ENCODE measurements at regions not wholly inside any gene's neighbourhood (a gene's known extent, or its start where the extent isn't known, plus 50 kb on each side); places are given as distances from the start of the nearest gene placed in this dataset.

- no peak for DNase-seq (ENCODE audit: low spot score)
- Histone ChIP-seq H2AFZ (replicated peaks) (no peak overlapping the region), H3K9me3 (ENCODE audit: low read depth) (no peaks in the 10 kb centered on the region), H3F3A (ENCODE audit: low read depth) (no peaks in the 10 kb centered on the region), H3K4me3 (no peak overlapping the region), H3K4me2 (no peak overlapping the region), H3K9ac (no peak overlapping the region), H3K4me1 (no peaks in the 10 kb centered on the region), H3K27me3 (peaks cover 11% of the 10 kb centered on the region), H3K27ac (no peak overlapping the region), H4K20me1 (ENCODE audit: low read depth) (no peaks in the 10 kb centered on the region), H3K79me2 (ENCODE audit: low read depth) (no peaks in the 10 kb centered on the region), H3K36me3 (no peaks in the 10 kb centered on the region)
- H3K27me3 Mint-ChIP-seq (ENCODE audit: insufficient read depth, low read depth) = no peaks in the 10 kb centered on the region
- H3K36me3 Mint-ChIP-seq = no peaks in the 10 kb centered on the region
- no peaks in the 10 kb centered on the region for H3K9me3 Mint-ChIP-seq
- no peak overlapping the region for H3K27ac Mint-ChIP-seq
- H3K4me3 Mint-ChIP-seq = no peak overlapping the region
- no peaks in the 10 kb centered on the region for H3K4me1 Mint-ChIP-seq
- TF ChIP-seq, protein P1, sequence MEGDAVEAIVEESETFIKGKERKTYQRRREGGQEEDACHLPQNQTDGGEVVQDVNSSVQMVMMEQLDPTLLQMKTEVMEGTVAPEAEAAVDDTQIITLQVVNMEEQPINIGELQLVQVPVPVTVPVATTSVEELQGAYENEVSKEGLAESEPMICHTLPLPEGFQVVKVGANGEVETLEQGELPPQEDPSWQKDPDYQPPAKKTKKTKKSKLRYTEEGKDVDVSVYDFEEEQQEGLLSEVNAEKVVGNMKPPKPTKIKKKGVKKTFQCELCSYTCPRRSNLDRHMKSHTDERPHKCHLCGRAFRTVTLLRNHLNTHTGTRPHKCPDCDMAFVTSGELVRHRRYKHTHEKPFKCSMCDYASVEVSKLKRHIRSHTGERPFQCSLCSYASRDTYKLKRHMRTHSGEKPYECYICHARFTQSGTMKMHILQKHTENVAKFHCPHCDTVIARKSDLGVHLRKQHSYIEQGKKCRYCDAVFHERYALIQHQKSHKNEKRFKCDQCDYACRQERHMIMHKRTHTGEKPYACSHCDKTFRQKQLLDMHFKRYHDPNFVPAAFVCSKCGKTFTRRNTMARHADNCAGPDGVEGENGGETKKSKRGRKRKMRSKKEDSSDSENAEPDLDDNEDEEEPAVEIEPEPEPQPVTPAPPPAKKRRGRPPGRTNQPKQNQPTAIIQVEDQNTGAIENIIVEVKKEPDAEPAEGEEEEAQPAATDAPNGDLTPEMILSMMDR (IDR thresholded peaks at IDR 0.05) = no peak
- no peak for TF ChIP-seq EZH2 (IDR thresholded peaks at IDR 0.05)
- no peak for TF ChIP-seq EZH2phosphoT487 (IDR thresholded peaks at IDR 0.05)
Observed at GRCh38 chr3:159139326-159139725, 337.5 kb downstream of the MFSD1 start.

- peaks cover 2% of the 10 kb centered on the region for H3K27me3 Mint-ChIP-seq (ENCODE audit: insufficient read depth, low read depth)
- no peaks in the 10 kb centered on the region for H3K79me2 ChIP-seq (ENCODE audit: low read depth)
- peaks cover 60% of the 10 kb centered on the region for H3K27me3 ChIP-seq
- H3K36me3 Mint-ChIP-seq = no peaks in the 10 kb centered on the region
- H3K4me3 ChIP-seq = no peak overlapping the region
- H3K9me3 ChIP-seq (ENCODE audit: low read depth) = no peaks in the 10 kb centered on the region
- no peaks in the 10 kb centered on the region for H3K9me3 Mint-ChIP-seq
- no peaks in the 10 kb centered on the region for H3K36me3 ChIP-seq
- DNase-seq (ENCODE audit: low spot score) = no peak
- no peak overlapping the region for H3K27ac Mint-ChIP-seq
- TF ChIP-seq EZH2 (IDR thresholded peaks at IDR 0.05) (no peak), EZH2phosphoT487 (IDR thresholded peaks at IDR 0.05) (no peak)
- TF ChIP-seq, protein P1 (IDR thresholded peaks at IDR 0.05) = no peak
- H4K20me1 ChIP-seq (ENCODE audit: low read depth) = peaks cover 5% of the 10 kb centered on the region
- H3K4me3 Mint-ChIP-seq = no peak overlapping the region
- no peak overlapping the region for H3K4me2 ChIP-seq
- peaks cover 15% of the 10 kb centered on the region for H3K4me1 Mint-ChIP-seq
- H3K27ac ChIP-seq = no peak overlapping the region
- peaks cover 4% of the 10 kb centered on the region for H3F3A ChIP-seq (ENCODE audit: low read depth)
- no peak overlapping the region for H3K9ac ChIP-seq
- no peak overlapping the region for H2AFZ ChIP-seq (replicated peaks)
- peaks cover 8% of the 10 kb centered on the region for H3K4me1 ChIP-seq
Observed at GRCh38 chr3:159144472-159144871, 342.6 kb downstream of the MFSD1 start.

DNA sequence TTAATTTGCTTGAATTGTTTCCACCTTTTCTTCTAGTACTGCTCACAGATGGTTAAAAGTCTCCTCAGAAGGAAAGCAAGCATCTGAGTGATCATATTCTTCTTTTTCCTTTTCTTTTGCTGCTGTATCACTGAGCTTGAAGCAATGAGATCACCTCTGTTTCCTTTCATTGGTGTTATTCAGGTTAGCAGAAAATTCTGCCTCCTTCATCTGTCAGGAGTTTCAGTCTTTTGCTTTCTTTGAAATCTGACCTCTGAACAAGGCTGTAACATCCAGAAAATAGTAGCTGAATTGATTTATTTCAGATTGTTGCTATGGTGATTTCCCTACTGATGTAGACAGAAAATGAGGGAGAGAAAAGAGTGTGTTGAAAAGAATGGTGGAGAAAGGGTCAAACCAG lies 343.0 kb downstream of the MFSD1 start:
- Histone ChIP-seq H2AFZ (replicated peaks) (no peak overlapping the region), H3K27ac (no peak overlapping the region), H3K4me1 (peaks cover 11% of the 10 kb centered on the region), H3K27me3 (peaks cover 60% of the 10 kb centered on the region), H3K9ac (no peak overlapping the region), H4K20me1 (ENCODE audit: low read depth) (peaks cover 7% of the 10 kb centered on the region), H3K4me2 (no peak overlapping the region), H3K36me3 (no peaks in the 10 kb centered on the region), H3K4me3 (no peak overlapping the region), H3F3A (ENCODE audit: low read depth) (peaks cover 6% of the 10 kb centered on the region), H3K9me3 (ENCODE audit: low read depth) (no peaks in the 10 kb centered on the region), H3K79me2 (ENCODE audit: low read depth) (no peaks in the 10 kb centered on the region)
- Mint-ChIP-seq H3K27ac (no peak overlapping the region), H3K27me3 (ENCODE audit: insufficient read depth, low read depth) (peaks cover 2% of the 10 kb centered on the region), H3K9me3 (no peaks in the 10 kb centered on the region), H3K4me3 (no peak overlapping the region), H3K4me1 (peaks cover 18% of the 10 kb centered on the region), H3K36me3 (no peaks in the 10 kb centered on the region)
- TF ChIP-seq EZH2phosphoT487 (IDR thresholded peaks at IDR 0.05) = no peak
- TF ChIP-seq, protein P1 (IDR thresholded peaks at IDR 0.05) = no peak
- TF ChIP-seq EZH2 (IDR thresholded peaks at IDR 0.05) = no peak
- DNase-seq (ENCODE audit: low spot score) = no peak
